ENCODE measurements at regions not wholly inside any gene's neighbourhood (a gene's known extent, or its start where the extent isn't known, plus 50 kb on each side); places are given as distances from the start of the nearest gene placed in this dataset.

DNA sequence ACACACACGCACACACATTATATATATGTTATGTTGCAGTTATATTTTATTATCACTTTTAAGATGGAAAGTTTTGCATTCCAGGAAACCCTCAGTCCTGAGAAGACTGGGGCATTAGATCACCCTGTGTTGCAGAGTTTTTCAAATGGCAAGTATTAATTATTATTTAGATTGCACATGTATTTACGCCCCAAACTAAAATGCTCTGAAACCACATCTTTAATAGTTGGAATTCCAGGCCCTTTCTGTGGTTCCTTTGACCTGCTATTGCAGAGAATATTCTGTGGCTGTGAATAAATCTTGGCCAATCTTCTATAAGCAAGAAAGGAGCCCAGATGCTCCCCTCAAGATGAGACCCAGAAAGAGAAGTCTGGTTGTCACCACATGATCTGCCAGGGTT, 427.0 kb upstream of the TNP1 start:
- ATAC-seq (no peak), DNase-seq (ENCODE audit: low spot score) (no peak)
- H3K27me3 Mint-ChIP-seq = peaks cover 3 to 8% of the 10 kb centered on the region in 2 donors
- H3K9me3 Mint-ChIP-seq = no peaks in the 10 kb centered on the region
- no peaks in the 10 kb centered on the region for H3K36me3 Mint-ChIP-seq
- no peaks in the 10 kb centered on the region for H3K4me1 Mint-ChIP-seq (ENCODE audit: low read depth in 2 of 2)
- H3K27ac Mint-ChIP-seq = no peak overlapping the region
- H3K4me3 Mint-ChIP-seq = no peak overlapping the region

DNA sequence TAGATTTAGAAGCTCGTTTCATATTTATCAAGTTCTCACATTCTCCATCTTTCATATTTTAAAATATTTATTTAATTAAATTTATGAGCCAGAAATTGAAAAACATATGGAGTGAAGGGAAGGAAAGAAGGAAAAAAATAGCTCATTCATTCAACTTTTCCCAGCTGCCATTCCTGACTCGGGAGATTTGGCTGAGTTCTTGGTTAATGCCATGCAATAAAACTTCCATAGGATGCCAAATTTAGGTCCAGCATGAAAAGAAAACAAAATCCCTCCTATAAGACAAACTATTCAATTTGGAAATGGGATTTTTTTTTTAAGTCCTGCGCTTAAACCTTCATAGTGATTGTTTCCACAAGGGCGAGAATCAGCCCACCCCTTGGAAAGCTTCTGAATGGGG, 426.1 kb upstream of the TNP1 start:
- ATAC-seq (no peak), DNase-seq (ENCODE audit: low spot score) (no peak)
- H3K27me3 Mint-ChIP-seq = peaks cover 3 to 8% of the 10 kb centered on the region in 2 donors
- H3K27ac Mint-ChIP-seq = no peak overlapping the region
- H3K4me1 Mint-ChIP-seq (ENCODE audit: low read depth in 2 of 2) = no peaks in the 10 kb centered on the region
- H3K36me3 Mint-ChIP-seq = no peaks in the 10 kb centered on the region
- H3K9me3 Mint-ChIP-seq = no peaks in the 10 kb centered on the region
- no peak overlapping the region for H3K4me3 Mint-ChIP-seq

DNA sequence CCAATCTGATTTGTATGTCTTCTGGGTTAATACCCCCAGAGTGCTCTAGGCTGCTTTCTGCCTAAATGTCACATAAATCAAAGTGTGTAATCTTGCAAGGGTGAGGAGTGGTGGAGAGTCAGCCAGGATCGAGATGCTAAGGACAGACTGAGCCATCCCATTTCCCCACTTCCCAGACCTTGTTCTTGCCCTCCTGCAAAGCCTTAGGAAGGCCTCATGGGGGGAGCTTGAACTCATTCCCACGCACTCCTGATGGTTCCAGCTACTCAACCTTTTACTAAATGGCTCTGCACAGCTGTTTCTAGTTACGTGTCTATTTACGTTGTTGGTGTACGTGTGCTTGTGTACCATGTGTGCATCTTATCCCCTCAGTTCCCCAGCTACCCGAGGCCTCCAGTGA, 423.6 kb upstream of the TNP1 start:
- DNase-seq (ENCODE audit: low spot score) = no peak
- no peak for ATAC-seq
- Mint-ChIP-seq H3K9me3 (no peaks in the 10 kb centered on the region), H3K27ac (no peak overlapping the region), H3K36me3 (no peaks in the 10 kb centered on the region), H3K27me3 (peaks cover 5 to 8% of the 10 kb centered on the region in 2 donors), H3K4me3 (no peak overlapping the region), H3K4me1 (ENCODE audit: low read depth in 2 of 2) (no peaks in the 10 kb centered on the region)

DNA sequence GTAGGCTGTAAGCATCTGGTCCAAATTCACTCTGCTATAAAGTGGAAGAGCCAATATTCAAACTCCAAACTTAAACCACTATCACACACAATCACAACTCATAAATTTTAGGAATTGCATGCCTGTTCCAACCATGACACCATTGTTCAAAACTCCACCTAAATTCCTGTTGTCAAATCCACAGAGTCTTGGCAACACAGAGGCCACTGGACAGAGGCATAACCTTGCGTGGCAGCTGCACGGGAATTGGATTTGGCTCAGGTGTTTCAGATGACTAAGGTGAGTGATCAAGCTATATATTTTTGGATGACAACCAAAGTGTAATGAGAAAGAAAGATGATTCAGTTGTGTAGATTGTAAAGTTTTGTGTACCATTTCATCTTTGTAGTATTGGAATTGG, 422.7 kb upstream of the TNP1 start:
- H3K27ac Mint-ChIP-seq = no peak overlapping the region
- ATAC-seq = no peak
- no peak for DNase-seq (ENCODE audit: low spot score)
- no peaks in the 10 kb centered on the region for H3K36me3 Mint-ChIP-seq
- H3K27me3 Mint-ChIP-seq = peaks cover 8% of the 10 kb centered on the region in 2 donors
- H3K9me3 Mint-ChIP-seq = no peaks in the 10 kb centered on the region
- no peak overlapping the region for H3K4me3 Mint-ChIP-seq
- no peaks in the 10 kb centered on the region for H3K4me1 Mint-ChIP-seq (ENCODE audit: low read depth in 2 of 2)

DNA sequence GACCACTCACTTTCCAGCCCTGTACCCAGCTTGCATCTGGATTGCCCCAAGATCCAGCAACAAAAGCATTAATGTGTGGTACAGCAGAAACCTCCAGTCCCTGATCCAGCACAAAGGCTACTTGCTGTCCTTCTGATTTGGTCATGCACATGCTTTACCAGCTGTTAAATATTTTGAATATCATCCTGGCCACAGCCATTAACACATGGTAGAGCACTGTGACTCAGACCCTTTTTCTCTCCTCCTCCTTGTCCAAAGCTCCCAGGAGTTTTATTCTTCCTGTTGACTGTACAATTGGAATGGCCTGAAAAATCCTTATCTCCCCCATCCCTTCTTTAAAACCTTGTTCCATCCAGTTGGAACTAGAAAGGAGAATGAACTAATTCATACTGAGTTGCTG, 419.7 kb upstream of the TNP1 start:
- H3K4me1 Mint-ChIP-seq (ENCODE audit: low read depth in 2 of 2) = no peaks in the 10 kb centered on the region
- DNase-seq (ENCODE audit: low spot score) (no peak), ATAC-seq (no peak)
- peaks cover 0 to 13% of the 10 kb centered on the region in 2 donors for H3K27me3 Mint-ChIP-seq
- H3K4me3 Mint-ChIP-seq = no peak overlapping the region
- H3K27ac Mint-ChIP-seq = no peak overlapping the region
- H3K9me3 Mint-ChIP-seq = no peaks in the 10 kb centered on the region
- no peaks in the 10 kb centered on the region for H3K36me3 Mint-ChIP-seq

DNA sequence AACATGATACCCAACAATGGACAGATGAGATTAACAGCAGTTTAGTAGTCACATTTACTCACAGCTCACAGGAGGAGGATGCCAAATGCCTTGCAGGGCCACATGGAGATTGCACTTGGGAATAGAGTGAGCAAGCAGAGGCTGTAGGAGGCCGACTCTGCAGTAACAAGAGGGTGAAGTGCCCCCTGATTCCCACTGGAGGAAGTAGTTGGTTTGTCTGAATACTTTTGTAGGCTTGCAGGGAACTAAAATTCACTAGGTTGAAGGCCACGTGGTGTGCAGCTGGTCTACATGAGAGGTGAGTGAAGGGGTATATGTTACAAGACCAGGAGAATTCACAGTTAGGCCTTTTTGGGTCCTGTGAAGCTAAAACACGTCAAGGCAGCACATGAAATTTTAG, 419.3 kb upstream of the TNP1 start:
- no peak for ATAC-seq
- no peaks in the 10 kb centered on the region for H3K36me3 Mint-ChIP-seq
- peaks cover 0 to 15% of the 10 kb centered on the region in 2 donors for H3K27me3 Mint-ChIP-seq
- no peaks in the 10 kb centered on the region for H3K4me1 Mint-ChIP-seq (ENCODE audit: low read depth in 2 of 2)
- no peak overlapping the region for H3K27ac Mint-ChIP-seq
- no peak for DNase-seq (ENCODE audit: low spot score)
- H3K4me3 Mint-ChIP-seq = no peak overlapping the region
- H3K9me3 Mint-ChIP-seq = no peaks in the 10 kb centered on the region

DNA sequence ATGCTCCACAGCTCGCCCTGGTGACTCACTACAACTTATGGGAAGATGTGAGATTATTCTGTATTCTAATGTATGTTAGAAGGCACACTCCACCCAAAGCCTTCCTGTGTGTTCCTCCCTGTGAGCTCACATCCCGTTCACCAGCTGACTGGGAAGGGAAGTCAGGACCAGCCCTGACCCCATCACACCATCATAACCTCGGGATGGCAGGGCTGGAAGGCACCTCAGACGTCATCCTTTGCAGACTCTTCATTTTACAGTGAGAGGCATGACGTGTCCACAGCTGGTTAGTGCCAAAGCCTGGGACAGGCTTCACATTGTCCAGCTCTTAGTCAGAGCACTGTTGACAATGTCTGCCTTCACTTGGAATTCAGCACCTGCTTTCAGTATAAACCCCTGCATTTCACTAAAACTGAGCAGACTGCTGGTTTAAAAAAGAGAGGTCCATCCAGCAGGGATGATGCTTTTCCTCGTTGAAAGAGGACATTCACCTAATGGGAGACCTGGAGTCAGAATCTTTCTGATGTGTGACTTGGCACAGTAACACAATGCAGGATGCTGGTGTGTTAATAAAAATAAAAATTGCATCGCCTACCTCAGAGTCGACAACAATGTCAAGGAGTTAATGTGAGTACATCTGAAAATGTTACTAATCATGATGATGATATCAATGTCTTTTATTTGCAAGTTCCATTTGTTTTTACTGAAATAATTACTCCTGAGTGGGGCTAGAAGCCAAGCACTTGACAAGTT, 418.0 kb upstream of the TNP1 start:
- peaks cover 0 to 15% of the 10 kb centered on the region in 2 donors for H3K27me3 Mint-ChIP-seq
- no peak for DNase-seq (ENCODE audit: low spot score)
- H3K27ac Mint-ChIP-seq = no peak overlapping the region
- H3K4me1 Mint-ChIP-seq (ENCODE audit: low read depth in 2 of 2) = no peaks in the 10 kb centered on the region
- no peak overlapping the region for H3K4me3 Mint-ChIP-seq
- no peaks in the 10 kb centered on the region for H3K9me3 Mint-ChIP-seq
- no peaks in the 10 kb centered on the region for H3K36me3 Mint-ChIP-seq
- no peak for ATAC-seq

DNA sequence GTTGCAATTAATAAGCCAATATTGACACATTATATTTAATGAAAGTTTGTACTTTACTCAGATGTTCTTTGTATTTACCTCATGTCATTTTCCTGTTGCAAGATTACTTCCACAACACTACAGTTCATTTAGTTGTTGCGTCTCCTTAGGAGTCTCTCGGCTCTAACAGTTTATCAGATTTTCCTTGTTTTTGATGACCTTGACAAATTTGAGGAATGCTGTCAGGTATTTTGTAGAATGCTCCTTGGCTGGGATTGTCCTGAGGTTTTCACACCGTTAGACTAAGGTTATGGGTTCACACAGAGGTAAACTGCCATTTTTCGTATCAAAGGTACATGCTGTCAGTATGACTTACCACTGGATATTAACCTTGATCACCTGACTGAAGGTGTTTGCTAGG, 416.6 kb upstream of the TNP1 start:
- H3K36me3 Mint-ChIP-seq = no peaks in the 10 kb centered on the region
- DNase-seq (ENCODE audit: low spot score) (no peak), ATAC-seq (no peak)
- H3K4me3 Mint-ChIP-seq = no peak overlapping the region
- H3K9me3 Mint-ChIP-seq = no peaks in the 10 kb centered on the region
- peaks cover 0 to 15% of the 10 kb centered on the region in 2 donors for H3K27me3 Mint-ChIP-seq
- no peak overlapping the region for H3K27ac Mint-ChIP-seq
- no peaks in the 10 kb centered on the region for H3K4me1 Mint-ChIP-seq (ENCODE audit: low read depth in 2 of 2)

DNA sequence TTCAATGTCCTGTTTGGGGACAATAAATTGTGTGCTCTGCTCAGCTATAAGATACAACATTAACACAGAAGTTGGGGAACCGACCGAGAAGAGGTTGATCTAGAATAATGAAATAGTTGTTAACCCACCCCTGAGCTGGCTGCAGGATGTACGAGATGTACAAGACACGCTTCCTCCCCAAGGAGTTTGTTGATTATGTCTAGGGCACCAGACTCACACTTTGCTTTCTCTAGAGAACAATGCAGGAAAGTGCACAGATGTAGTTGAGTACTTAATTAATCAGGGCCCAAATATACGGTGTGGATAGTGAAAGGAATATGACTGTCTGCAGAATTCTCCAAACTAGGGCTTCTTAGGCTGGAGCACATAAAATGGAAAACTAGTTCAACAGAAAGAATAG, 415.2 kb upstream of the TNP1 start:
- ATAC-seq = no peak
- DNase-seq (ENCODE audit: low spot score) = no peak
- Mint-ChIP-seq H3K4me1 (ENCODE audit: low read depth in 2 of 2) (no peaks in the 10 kb centered on the region), H3K4me3 (no peak overlapping the region), H3K36me3 (no peaks in the 10 kb centered on the region), H3K27me3 (peaks cover 0 to 15% of the 10 kb centered on the region in 2 donors), H3K27ac (no peak overlapping the region), H3K9me3 (no peaks in the 10 kb centered on the region)

DNA sequence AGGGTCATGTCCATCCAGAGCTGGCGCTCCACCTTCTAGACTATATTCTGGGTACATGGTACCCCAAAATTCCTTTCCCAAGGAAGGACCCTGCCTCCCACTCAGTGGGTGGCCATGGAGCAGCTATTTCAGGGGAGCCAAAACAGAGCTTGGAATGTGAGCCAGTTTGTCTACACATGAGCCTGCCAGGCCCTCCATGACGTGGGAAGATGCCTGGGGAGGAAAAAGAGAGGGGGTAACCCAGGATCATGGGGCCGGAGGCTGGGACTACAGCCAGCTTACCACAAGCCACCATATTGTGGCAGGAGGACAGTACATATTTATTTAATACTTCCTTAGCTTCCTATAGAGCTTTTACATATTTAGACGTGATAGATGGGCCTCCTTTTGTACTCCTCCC, 414.7 kb upstream of the TNP1 start:
- DNase-seq (ENCODE audit: low spot score) (no peak), ATAC-seq (no peak)
- H3K4me1 Mint-ChIP-seq (ENCODE audit: low read depth in 2 of 2) = no peaks in the 10 kb centered on the region
- peaks cover 2 to 18% of the 10 kb centered on the region in 2 donors for H3K27me3 Mint-ChIP-seq
- no peak overlapping the region for H3K27ac Mint-ChIP-seq
- no peaks in the 10 kb centered on the region for H3K9me3 Mint-ChIP-seq
- no peaks in the 10 kb centered on the region for H3K36me3 Mint-ChIP-seq
- H3K4me3 Mint-ChIP-seq = no peak overlapping the region

DNA sequence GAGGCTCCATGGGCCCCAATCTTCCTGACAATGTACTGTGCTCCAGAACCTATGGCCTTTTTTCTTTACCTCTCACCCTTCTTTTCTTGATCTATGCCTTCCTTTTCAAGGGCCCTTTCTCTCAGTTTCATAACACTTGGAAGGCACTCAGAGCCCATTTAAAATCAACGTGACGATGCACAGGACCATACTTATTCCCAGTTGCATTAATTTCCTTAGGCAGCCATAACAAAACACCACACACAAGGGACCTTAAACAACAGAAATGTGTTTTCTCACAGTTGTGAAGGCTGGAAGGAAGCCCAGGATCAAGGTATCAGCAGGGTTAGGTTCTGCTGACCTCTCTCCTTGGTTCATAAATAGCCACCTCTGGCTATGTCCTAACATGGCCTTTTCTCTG, 414.0 kb upstream of the TNP1 start:
- H3K9me3 Mint-ChIP-seq = no peaks in the 10 kb centered on the region
- H3K27me3 Mint-ChIP-seq = peaks cover 9 to 25% of the 10 kb centered on the region in 2 donors
- no peaks in the 10 kb centered on the region for H3K4me1 Mint-ChIP-seq (ENCODE audit: low read depth in 2 of 2)
- DNase-seq (ENCODE audit: low spot score) (no peak), ATAC-seq (no peak)
- H3K36me3 Mint-ChIP-seq = no peaks in the 10 kb centered on the region
- no peak overlapping the region for H3K27ac Mint-ChIP-seq
- no peak overlapping the region for H3K4me3 Mint-ChIP-seq

DNA sequence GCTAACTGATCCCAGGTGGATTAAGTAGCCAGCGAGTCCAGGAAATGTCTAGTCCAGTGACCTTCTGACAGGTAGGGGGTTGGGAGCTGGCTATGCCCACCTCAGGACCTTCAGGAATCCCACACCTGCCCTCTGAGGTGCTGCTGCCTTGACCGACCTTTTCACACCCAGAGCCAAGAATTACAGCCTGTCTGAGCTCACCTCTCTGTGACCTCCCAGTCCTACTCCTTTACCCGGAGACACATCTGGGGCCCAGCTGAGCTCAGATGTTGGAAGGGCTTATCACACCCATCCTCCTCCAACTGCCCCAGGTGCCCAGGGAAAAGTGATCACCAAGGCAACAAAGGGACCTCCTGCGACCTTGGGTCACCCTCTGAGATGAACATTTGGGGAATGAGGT, 413.3 kb upstream of the TNP1 start:
- H3K9me3 Mint-ChIP-seq = no peaks in the 10 kb centered on the region
- H3K4me3 Mint-ChIP-seq = no peak overlapping the region
- no peak for ATAC-seq

DNA sequence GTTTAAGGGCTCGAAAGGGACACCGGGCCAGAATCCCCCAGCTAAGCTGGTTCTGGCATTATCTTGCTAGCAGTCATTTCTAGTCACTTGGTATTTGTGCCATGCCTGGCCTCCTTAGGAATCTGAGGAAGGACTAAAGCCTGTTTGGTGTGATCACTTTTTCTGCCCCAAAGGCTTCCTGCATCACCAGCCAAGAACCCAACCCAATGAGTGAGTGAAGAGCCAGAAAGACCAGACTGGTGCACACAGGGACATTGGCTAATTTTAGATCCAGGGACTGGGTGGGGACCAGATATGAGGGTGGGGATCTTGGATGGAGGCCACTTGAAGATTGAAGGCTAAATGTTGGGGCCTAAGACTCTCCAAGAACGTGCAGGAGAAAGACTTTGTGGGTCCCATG, 411.9 kb upstream of the TNP1 start:
- ATAC-seq = no peak
- Mint-ChIP-seq H3K4me1 (ENCODE audit: low read depth in 2 of 2) (no peaks in the 10 kb centered on the region), H3K36me3 (no peaks in the 10 kb centered on the region), H3K4me3 (no peak overlapping the region), H3K27me3 (peaks cover 25% of the 10 kb centered on the region in 2 donors), H3K27ac (peak overlapping the region in 1 of 2 donors; percentile 6), H3K9me3 (peaks cover 3% of the 10 kb centered on the region)
- no peak for DNase-seq (ENCODE audit: low spot score)

More for the DNA sequence above, 413.3 kb upstream of the TNP1 start:
- H3K27ac Mint-ChIP-seq = no peak overlapping the region
- H3K27me3 Mint-ChIP-seq = peaks cover 13 to 23% of the 10 kb centered on the region in 2 donors
- no peaks in the 10 kb centered on the region for H3K4me1 Mint-ChIP-seq (ENCODE audit: low read depth in 2 of 2)
- H3K36me3 Mint-ChIP-seq = no peaks in the 10 kb centered on the region
- DNase-seq (ENCODE audit: low spot score) = no peak

DNA sequence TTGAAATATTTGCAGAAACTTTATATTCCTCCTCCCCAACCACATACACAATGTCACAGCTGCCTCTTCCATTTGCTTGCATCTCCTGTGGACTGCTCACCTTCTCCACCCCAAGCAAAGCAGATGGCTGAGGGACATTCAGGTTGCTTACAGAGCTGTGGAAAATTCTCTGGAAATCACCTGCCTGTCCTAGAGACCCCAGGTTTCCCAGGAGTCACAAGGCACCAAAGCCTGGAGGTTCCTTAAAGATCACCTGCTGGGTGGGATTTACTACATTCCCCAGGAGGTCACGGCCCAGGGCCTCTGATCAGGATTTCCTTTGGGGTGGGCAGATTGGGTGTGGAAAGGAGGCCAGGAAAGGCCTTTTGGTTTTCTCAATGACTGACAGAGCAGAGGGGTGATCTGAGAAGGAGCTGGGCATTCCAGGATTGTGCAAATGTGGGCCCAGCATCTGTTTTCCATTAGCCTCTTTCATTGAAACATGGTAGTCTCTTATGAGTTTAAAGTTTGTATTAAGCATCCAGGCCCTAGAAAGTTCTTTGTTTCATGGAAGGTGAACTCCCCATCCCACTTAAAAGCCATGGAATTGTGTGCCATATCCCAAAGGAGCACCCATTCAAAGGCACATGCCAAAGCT, 410.7 kb upstream of the TNP1 start:
- H3K4me3 Mint-ChIP-seq = no peak overlapping the region
- H3K27me3 Mint-ChIP-seq = peaks cover 19 to 31% of the 10 kb centered on the region in 2 donors
- no peaks in the 10 kb centered on the region for H3K36me3 Mint-ChIP-seq
- H3K27ac Mint-ChIP-seq = no peak overlapping the region
- DNase-seq (ENCODE audit: low spot score) (no peak), ATAC-seq (no peak)
- peaks cover 3% of the 10 kb centered on the region for H3K9me3 Mint-ChIP-seq
- H3K4me1 Mint-ChIP-seq (ENCODE audit: low read depth in 2 of 2) = no peaks in the 10 kb centered on the region
